ENCODE measurements at regions not wholly inside any gene's neighbourhood (a gene's known extent, or its start where the extent isn't known, plus 50 kb on each side); places are given as distances from the start of the nearest gene placed in this dataset.

DNA sequence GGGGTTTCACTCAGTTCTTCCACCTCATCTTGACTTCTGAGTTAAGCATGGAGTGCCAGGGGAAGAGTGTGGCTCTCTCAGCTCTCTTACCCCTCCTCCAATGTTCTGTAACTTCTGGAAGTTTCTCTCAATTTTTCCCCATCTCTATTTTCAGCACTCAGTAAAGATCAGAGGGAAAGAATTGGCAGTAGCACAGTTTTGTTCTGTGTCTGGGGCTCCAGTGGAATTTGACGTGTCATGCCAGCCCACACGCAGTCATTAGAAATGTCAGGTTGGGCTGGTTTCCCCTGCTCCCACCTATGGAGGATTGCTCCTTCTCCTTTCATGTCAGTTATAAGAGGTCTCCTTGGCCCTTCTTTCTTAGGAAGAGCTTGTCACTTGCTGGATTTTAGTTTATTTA lies 104.6 kb upstream of the COL3A1 start:
- no peaks in the 10 kb centered on the region for H3K27me3 ChIP-seq (replicated peaks; ENCODE audit: control insufficient read depth, insufficient read depth, low read length)
- H3K36me3 ChIP-seq (ENCODE audit: control insufficient read depth, insufficient read depth, low read length), result no peaks in the 10 kb centered on the region
- H3K4me3 ChIP-seq (replicated peaks; ENCODE audit: low read depth, low read length), result no peak overlapping the region
- TF ChIP-seq, protein P1, sequence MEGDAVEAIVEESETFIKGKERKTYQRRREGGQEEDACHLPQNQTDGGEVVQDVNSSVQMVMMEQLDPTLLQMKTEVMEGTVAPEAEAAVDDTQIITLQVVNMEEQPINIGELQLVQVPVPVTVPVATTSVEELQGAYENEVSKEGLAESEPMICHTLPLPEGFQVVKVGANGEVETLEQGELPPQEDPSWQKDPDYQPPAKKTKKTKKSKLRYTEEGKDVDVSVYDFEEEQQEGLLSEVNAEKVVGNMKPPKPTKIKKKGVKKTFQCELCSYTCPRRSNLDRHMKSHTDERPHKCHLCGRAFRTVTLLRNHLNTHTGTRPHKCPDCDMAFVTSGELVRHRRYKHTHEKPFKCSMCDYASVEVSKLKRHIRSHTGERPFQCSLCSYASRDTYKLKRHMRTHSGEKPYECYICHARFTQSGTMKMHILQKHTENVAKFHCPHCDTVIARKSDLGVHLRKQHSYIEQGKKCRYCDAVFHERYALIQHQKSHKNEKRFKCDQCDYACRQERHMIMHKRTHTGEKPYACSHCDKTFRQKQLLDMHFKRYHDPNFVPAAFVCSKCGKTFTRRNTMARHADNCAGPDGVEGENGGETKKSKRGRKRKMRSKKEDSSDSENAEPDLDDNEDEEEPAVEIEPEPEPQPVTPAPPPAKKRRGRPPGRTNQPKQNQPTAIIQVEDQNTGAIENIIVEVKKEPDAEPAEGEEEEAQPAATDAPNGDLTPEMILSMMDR (IDR thresholded peaks at IDR 0.05; ENCODE audit: insufficient read depth, low read length, poor library complexity, severe bottlenecking), result no peak
- DNase-seq (ENCODE audit: extremely low read depth, insufficient read length), result no peak

DNA sequence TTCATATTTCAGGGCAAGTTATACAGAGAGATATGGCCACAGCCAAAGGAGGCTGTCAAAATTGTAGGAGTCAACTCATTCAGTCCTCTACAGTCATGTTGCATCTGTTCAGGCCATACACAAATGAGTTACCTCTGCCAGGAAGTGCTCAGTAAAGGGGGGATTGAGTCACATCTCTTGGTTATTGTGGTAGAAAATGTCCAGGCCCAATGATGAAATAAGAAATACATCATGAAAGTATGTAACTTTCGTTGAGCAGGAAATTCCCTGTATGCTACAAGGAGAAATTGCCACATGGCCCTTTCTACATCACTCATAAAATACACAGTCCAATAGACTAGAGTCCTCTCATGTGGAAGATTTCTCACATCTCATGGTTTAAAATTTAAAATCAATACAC lies 103.9 kb upstream of the COL3A1 start:
- DNase-seq (ENCODE audit: extremely low read depth, insufficient read length), result no peak
- H3K27me3 ChIP-seq (replicated peaks; ENCODE audit: control insufficient read depth, insufficient read depth, low read length), result no peaks in the 10 kb centered on the region
- H3K4me3 ChIP-seq (replicated peaks; ENCODE audit: low read depth, low read length), result no peak overlapping the region
- TF ChIP-seq, protein P1 (IDR thresholded peaks at IDR 0.05; ENCODE audit: insufficient read depth, low read length, poor library complexity, severe bottlenecking), result no peak
- H3K36me3 ChIP-seq (ENCODE audit: control insufficient read depth, insufficient read depth, low read length), result no peaks in the 10 kb centered on the region

DNA sequence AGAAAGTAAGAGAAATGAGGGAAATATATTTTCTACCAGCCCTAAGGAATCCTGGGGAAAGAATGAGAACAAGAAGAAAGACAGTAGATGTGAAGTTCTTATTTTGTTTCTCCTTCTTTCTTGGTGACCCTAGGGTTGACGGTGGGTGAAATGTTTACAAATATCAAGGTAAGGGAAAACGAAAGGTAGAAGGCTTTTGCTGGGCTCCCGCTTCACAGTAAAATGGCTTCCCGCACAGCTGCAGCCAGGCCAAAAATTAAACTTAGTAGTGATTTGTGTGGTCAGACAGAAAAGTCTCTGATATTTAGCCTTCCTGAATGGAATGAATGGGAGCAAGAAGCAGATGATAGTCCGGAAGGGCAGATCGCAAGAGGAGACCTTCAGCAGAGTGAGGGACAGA lies 99.1 kb upstream of the COL3A1 start:
- TF ChIP-seq, protein P1 (IDR thresholded peaks at IDR 0.05; ENCODE audit: insufficient read depth, low read length, poor library complexity, severe bottlenecking), result no peak

DNA sequence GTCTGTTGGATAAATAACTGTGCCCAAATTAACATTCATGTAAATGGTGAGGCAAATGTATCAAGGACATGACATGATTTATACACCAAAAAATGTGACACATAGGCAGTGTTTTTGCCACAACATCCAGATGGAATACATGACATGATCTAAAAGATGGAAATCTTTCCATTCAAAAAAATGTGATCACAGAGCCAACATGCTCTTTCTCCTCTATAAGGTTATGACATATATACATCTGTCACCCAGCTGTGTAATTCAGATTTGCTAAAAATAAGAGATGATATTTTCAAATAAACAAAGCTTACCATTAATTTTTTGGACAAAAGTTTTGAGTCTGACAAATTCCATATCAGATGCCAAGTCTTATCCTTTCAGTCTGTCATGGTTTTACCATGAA lies 95.5 kb upstream of the COL3A1 start:
- no peaks in the 10 kb centered on the region for H3K36me3 ChIP-seq (ENCODE audit: control insufficient read depth, insufficient read depth, low read length)
- TF ChIP-seq, protein P1 (IDR thresholded peaks at IDR 0.05; ENCODE audit: insufficient read depth, low read length, poor library complexity, severe bottlenecking), result no peak

More for the DNA sequence above, 99.1 kb upstream of the COL3A1 start:
- H3K4me3 ChIP-seq (replicated peaks; ENCODE audit: low read depth, low read length), result no peak overlapping the region
- DNase-seq (ENCODE audit: extremely low read depth, insufficient read length), result no peak
- no peaks in the 10 kb centered on the region for H3K27me3 ChIP-seq (replicated peaks; ENCODE audit: control insufficient read depth, insufficient read depth, low read length)
- H3K36me3 ChIP-seq (ENCODE audit: control insufficient read depth, insufficient read depth, low read length), result no peaks in the 10 kb centered on the region

DNA sequence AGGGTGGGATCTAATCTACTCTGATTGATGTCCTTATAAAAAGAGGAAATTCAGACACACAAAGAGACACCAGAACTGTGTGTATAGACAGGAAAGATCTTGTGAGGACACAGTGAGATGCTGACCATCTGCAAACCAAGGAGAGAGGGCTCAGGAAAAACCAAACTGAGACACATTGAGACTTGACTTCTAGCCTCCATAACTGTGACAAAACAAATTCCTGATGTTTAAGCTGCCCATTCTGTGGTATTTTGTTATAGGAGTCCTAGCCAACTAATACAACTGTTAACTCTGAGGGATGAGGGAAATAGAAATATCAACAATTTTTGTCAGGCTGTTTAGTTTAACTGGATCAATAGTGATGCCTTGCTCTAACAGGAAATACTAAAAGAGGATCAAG lies 93.4 kb upstream of the COL3A1 start:
- H3K36me3 ChIP-seq (ENCODE audit: control insufficient read depth, insufficient read depth, low read length), result no peaks in the 10 kb centered on the region
- H3K27me3 ChIP-seq (replicated peaks; ENCODE audit: control insufficient read depth, insufficient read depth, low read length), result no peaks in the 10 kb centered on the region
- TF ChIP-seq, protein P1 (IDR thresholded peaks at IDR 0.05; ENCODE audit: insufficient read depth, low read length, poor library complexity, severe bottlenecking), result no peak
- no peak for DNase-seq (ENCODE audit: extremely low read depth, insufficient read length)
- no peak overlapping the region for H3K4me3 ChIP-seq (replicated peaks; ENCODE audit: low read depth, low read length)

More for the DNA sequence above, 95.5 kb upstream of the COL3A1 start:
- Histone ChIP-seq H3K4me3 (replicated peaks; ENCODE audit: low read depth, low read length) (no peak overlapping the region), H3K27me3 (replicated peaks; ENCODE audit: control insufficient read depth, insufficient read depth, low read length) (no peaks in the 10 kb centered on the region)
- DNase-seq (ENCODE audit: extremely low read depth, insufficient read length), result no peak

DNA sequence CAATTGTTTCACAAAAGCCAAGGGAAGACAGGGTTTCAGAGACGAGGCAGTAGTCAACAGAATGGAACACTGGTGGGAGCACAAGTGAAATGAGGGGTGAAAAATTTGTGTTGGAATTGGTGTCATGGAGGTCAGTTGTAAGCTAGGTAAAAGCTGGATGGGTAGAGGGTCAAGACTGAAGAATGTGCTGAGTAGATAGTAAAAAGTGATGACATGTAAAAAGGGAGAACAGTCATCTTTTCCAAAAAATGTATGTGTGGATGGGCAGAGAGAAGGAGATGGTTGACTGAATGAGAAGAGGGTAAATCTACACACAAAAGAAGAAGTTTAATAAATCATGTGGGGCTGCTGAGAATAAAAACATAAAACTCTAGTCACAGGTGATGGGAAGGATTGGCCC lies 92.7 kb upstream of the COL3A1 start:
- H3K36me3 ChIP-seq (ENCODE audit: control insufficient read depth, insufficient read depth, low read length), result no peaks in the 10 kb centered on the region
- DNase-seq (ENCODE audit: extremely low read depth, insufficient read length), result no peak
- TF ChIP-seq, protein P1 (IDR thresholded peaks at IDR 0.05; ENCODE audit: insufficient read depth, low read length, poor library complexity, severe bottlenecking), result no peak
- H3K27me3 ChIP-seq (replicated peaks; ENCODE audit: control insufficient read depth, insufficient read depth, low read length), result no peaks in the 10 kb centered on the region
- H3K4me3 ChIP-seq (replicated peaks; ENCODE audit: low read depth, low read length), result no peak overlapping the region

Data from GM06990 (cell line).